ENCODE measurements at regions not wholly inside any gene's neighbourhood (a gene's known extent, or its start where the extent isn't known, plus 50 kb on each side); places are given as distances from the start of the nearest gene placed in this dataset.

GRCh38 chr10:125560947-125561346, 122.0 kb downstream of the TEX36 start:
- no peak overlapping the region for H2AFZ ChIP-seq (ENCODE audit: low read depth)
- no peak overlapping the region for H3K4me3 ChIP-seq (ENCODE audit: low read depth in 2 of 2, low read length in 1 of 2)
- no peaks in the 10 kb centered on the region for H3K27me3 ChIP-seq (ENCODE audit: insufficient read depth)
- no peaks in the 10 kb centered on the region for H3K4me1 ChIP-seq (ENCODE audit: control insufficient read depth in 1 of 2, insufficient read depth in 2 of 2, low read depth in 1 of 2, low read length in 1 of 2)
- CTCF ChIA-PET = no interaction called here
- no peak overlapping the region for H3K4me2 ChIP-seq
- H3K9ac ChIP-seq = no peak overlapping the region
- no peaks in the 10 kb centered on the region for H4K20me1 ChIP-seq (ENCODE audit: insufficient read depth)
- H3K36me3 ChIP-seq (replicated peaks in 1 of 2; ENCODE audit: control insufficient read depth in 1 of 2, insufficient read depth in 2 of 2, low read length in 1 of 2) = no peaks in the 10 kb centered on the region
- no peaks in the 10 kb centered on the region for H3F3A ChIP-seq (replicated peaks; ENCODE audit: insufficient read depth)
- POLR2A ChIA-PET = no interaction called here
- TF ChIP-seq, protein P1, sequence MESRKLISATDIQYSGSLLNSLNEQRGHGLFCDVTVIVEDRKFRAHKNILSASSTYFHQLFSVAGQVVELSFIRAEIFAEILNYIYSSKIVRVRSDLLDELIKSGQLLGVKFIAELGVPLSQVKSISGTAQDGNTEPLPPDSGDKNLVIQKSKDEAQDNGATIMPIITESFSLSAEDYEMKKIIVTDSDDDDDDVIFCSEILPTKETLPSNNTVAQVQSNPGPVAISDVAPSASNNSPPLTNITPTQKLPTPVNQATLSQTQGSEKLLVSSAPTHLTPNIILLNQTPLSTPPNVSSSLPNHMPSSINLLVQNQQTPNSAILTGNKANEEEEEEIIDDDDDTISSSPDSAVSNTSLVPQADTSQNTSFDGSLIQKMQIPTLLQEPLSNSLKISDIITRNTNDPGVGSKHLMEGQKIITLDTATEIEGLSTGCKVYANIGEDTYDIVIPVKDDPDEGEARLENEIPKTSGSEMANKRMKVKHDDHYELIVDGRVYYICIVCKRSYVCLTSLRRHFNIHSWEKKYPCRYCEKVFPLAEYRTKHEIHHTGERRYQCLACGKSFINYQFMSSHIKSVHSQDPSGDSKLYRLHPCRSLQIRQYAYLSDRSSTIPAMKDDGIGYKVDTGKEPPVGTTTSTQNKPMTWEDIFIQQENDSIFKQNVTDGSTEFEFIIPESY (IDR thresholded peaks at IDR 0.05; ENCODE audit: borderline replicate concordance, low read depth) = no peak
- no peak for TF ChIP-seq TAF1 (IDR thresholded peaks at IDR 0.05; ENCODE audit: borderline replicate concordance, low read depth, low read length)
- no peak for TF ChIP-seq JUND (IDR thresholded peaks at IDR 0.05)
- TF ChIP-seq, protein P2, sequence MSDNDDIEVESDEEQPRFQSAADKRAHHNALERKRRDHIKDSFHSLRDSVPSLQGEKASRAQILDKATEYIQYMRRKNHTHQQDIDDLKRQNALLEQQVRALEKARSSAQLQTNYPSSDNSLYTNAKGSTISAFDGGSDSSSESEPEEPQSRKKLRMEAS (IDR thresholded peaks at IDR 0.05; ENCODE audit: low read depth) = no peak
- TF ChIP-seq NFIC (IDR thresholded peaks at IDR 0.05; ENCODE audit: borderline replicate concordance) = no peak
- TF ChIP-seq CHD2 (IDR thresholded peaks at IDR 0.05; ENCODE audit: low read length, partially characterized antibody) = no peak
- TF ChIP-seq ELF1 (IDR thresholded peaks at IDR 0.05) = no peak
- TF ChIP-seq MEF2A (IDR thresholded peaks at IDR 0.05; ENCODE audit: borderline replicate concordance, low read depth) = no peak
- no peaks in the 10 kb centered on the region for H3K9me3 ChIP-seq
- H3K79me2 ChIP-seq (ENCODE audit: insufficient read depth) = no peaks in the 10 kb centered on the region
- no peaks in the 10 kb centered on the region for H3K9me2 ChIP-seq
- DNase-seq = no peak
- no peak overlapping the region for H3K27ac ChIP-seq (ENCODE audit: low read depth in 2 of 2, low read length in 1 of 2)
- 44% methylated on average over 2 of the region's 2 CpGs for WGBS (ENCODE audit: low lambda C conversion rate)

DNA sequence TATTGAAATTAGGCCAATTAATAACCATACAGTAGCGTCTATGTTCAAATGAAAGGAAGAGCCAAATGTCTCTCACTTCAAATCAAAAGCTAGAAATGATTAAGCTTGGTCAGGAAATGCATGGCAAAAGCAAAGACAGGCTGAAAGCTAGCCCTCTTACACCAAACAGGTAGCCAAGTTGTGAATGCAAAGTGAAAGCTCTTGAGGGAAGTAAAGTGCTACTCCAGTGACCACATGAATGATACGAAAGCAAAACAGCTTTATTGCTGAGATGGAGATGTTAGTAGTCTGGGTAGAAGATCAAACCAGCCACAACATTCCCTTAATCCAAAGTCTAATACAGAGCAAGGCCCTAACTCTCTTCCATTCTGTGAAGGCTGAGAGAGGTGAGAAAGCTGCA, 123.8 kb downstream of the TEX36 start:
- Histone ChIP-seq H3K4me2 (no peak overlapping the region), H3K4me1 (ENCODE audit: control insufficient read depth in 1 of 2, insufficient read depth in 2 of 2, low read depth in 1 of 2, low read length in 1 of 2) (no peaks in the 10 kb centered on the region), H4K20me1 (ENCODE audit: insufficient read depth) (no peaks in the 10 kb centered on the region), H3K79me2 (ENCODE audit: insufficient read depth) (no peaks in the 10 kb centered on the region), H3K36me3 (replicated peaks in 1 of 2; ENCODE audit: control insufficient read depth in 1 of 2, insufficient read depth in 2 of 2, low read length in 1 of 2) (no peaks in the 10 kb centered on the region), H3K27me3 (ENCODE audit: insufficient read depth) (no peaks in the 10 kb centered on the region), H3K9ac (no peak overlapping the region), H3K27ac (ENCODE audit: low read depth in 2 of 2, low read length in 1 of 2) (no peak overlapping the region), H3F3A (replicated peaks; ENCODE audit: insufficient read depth) (no peaks in the 10 kb centered on the region), H3K9me3 (no peaks in the 10 kb centered on the region), H3K4me3 (ENCODE audit: low read depth in 2 of 2, low read length in 1 of 2) (no peak overlapping the region), H3K9me2 (no peaks in the 10 kb centered on the region), H2AFZ (ENCODE audit: low read depth) (no peak overlapping the region)
- no peak for DNase-seq
- ChIA-PET CTCF (interaction anchor here (1.1 kb wide), 1 partner anchor 16 kb away, joined by 3 read pairs; no protein-coding TSS in a partner anchor), POLR2A (no interaction called here)
- TF ChIP-seq YY1 (IDR thresholded peaks at IDR 0.05; ENCODE audit: low read depth) = no peak
- TF ChIP-seq TAF1 (IDR thresholded peaks at IDR 0.05; ENCODE audit: borderline replicate concordance, low read depth, low read length) = no peak
- TF ChIP-seq GATA2 (CRISPR knock-in tag; IDR thresholded peaks at IDR 0.05) = no peak
- TF ChIP-seq RFX5 (IDR thresholded peaks at IDR 0.05; ENCODE audit: low read length) = no peak
- no peak for TF ChIP-seq SIN3A (IDR thresholded peaks at IDR 0.05; ENCODE audit: borderline replicate concordance, low read depth, low read length)
- TF ChIP-seq, protein P2 (IDR thresholded peaks at IDR 0.05; ENCODE audit: low read depth) = no peak
- TF ChIP-seq MXI1 (IDR thresholded peaks at IDR 0.05; ENCODE audit: low read depth, low read length) = no peak
- WGBS (ENCODE audit: low lambda C conversion rate) = 10% methylated on average over 2 of the region's 2 CpGs

Measured in SK-N-SH (cell line).